GM21447 (cell line): ENCODE measurements at regions not wholly inside any gene's neighbourhood (a gene's known extent, or its start where the extent isn't known, plus 50 kb on each side); places are given as distances from the start of the nearest gene placed in this dataset.
"Not testable (repeated sequence)": the region's sequence is repeated elsewhere in the genome, so short reads cannot be mapped to it uniquely, and the experiment has no call there.

Source experiments
- ATAC-seq: cut with Tn5 transposase; IDR thresholded peaks from one replicate; pipeline ENCODE4 v1.9.1; 2021; ENCODE audit not compliant: unreplicated experiment

- ATAC-seq: no peak
Observed at GRCh38 chr12:67758521-67758920, 110.0 kb downstream of the DYRK2 start.

- ATAC-seq: no peak
Observed at GRCh38 chr12:67759829-67760228, 111.3 kb downstream of the DYRK2 start.

GRCh38 chr12:67760586-67761275 is 112.2 kb downstream of the DYRK2 start:
- no peak for ATAC-seq

GRCh38 chr12:67761566-67761965 is 113.0 kb downstream of the DYRK2 start:
- no peak for ATAC-seq

GRCh38 chr12:67764055-67764454 is 115.5 kb downstream of the DYRK2 start:
- ATAC-seq: no peak

- ATAC-seq: no peak
Observed at GRCh38 chr12:67764946-67765619, 116.5 kb downstream of the DYRK2 start.

GRCh38 chr12:67765776-67766766 is 117.5 kb downstream of the DYRK2 start:
- no peak for ATAC-seq

- no peak for ATAC-seq
Observed at GRCh38 chr12:67772267-67773169, 124.0 kb downstream of the DYRK2 start.

- no peak for ATAC-seq
Observed at GRCh38 chr12:67773896-67774295, 125.4 kb downstream of the DYRK2 start.

GRCh38 chr12:67774983-67775587 is 126.5 kb downstream of the DYRK2 start:
- ATAC-seq: no peak

- ATAC-seq: no peak
Observed at GRCh38 chr12:67780580-67781084, 132.1 kb downstream of the DYRK2 start.

- no peak for ATAC-seq
Observed at GRCh38 chr12:67782573-67782972, 134.0 kb downstream of the DYRK2 start.

GRCh38 chr12:67783393-67783792 is 134.8 kb downstream of the DYRK2 start:
- ATAC-seq: no peak

- ATAC-seq: no peak
Observed at GRCh38 chr12:67784831-67785230, 136.3 kb downstream of the DYRK2 start.

GRCh38 chr12:67786086-67786485 is 137.5 kb downstream of the DYRK2 start:
- ATAC-seq: no peak

GRCh38 chr12:67788118-67788517 is 139.6 kb downstream of the DYRK2 start:
- no peak for ATAC-seq

GRCh38 chr12:67789266-67789665 is 140.7 kb downstream of the DYRK2 start:
- no peak for ATAC-seq

- ATAC-seq: no peak
Observed at GRCh38 chr12:67790660-67791059, 142.1 kb downstream of the DYRK2 start.

- ATAC-seq: not testable (repeated sequence)
Observed at GRCh38 chr12:67791362-67791761, 142.8 kb downstream of the DYRK2 start.

- ATAC-seq: no peak
Observed at GRCh38 chr12:67792185-67792584, 143.6 kb downstream of the DYRK2 start.
